GOT3 (cell line): ENCODE measurements at regions not wholly inside any gene's neighbourhood (a gene's known extent, or its start where the extent isn't known, plus 50 kb on each side); places are given as distances from the start of the nearest gene placed in this dataset.

ENCODE experiments used
- DNase-seq: peaks from one replicate; lab custom pipeline; 2025; ENCODE audit warnings: mixed read lengths; lab: John Stamatoyannopoulos, UW

GRCh38 chr16:52235186-52235585 is 311.8 kb downstream of the TOX3 start:
- no peak for DNase-seq

- no peak for DNase-seq
Measured at GRCh38 chr16:52234626-52235025, 312.3 kb downstream of the TOX3 start.

DNA sequence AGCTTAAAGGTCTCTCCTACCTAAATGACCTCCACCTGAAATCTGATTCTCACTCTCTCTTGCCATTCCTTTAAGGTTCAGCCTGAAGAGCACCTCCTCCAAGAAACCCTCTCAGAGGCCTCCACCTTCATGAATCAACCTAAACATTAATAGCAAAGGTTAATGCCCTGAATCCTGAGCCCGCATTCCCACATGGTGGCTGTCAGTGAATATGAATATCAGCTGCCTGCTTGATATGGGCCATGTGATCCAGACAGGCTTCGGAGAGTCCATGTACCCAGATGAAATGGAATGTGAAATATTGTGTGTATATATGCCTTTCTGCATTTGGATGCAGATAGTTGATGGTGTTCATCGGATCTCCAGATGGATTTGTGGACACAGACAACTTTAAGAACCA is 317.5 kb downstream of the TOX3 start:
- DNase-seq: no peak

DNA sequence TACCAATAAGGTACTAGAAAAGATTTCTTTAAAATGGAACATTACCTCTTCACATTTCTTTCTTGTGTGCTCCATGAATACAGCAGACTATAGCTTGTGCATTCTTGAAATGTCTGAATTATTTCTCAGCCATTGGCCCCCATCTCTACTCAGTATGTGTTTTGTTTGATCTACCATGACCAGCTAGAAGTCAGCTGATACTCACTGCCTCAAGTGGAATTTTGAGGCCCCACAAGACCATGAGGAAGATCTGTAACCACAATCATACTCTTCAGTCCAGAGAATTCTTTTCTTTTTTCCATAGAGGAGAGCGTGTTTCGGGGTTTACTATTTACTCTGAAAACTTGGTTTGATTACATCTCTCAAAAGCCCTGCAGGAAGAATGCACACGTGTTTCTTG is 319.1 kb downstream of the TOX3 start:
- no peak for DNase-seq

- DNase-seq: no peak
Measured at GRCh38 chr16:52212841-52213240, 334.1 kb downstream of the TOX3 start.

GRCh38 chr16:52209227-52209626 is 337.7 kb downstream of the TOX3 start:
- DNase-seq: no peak

DNA sequence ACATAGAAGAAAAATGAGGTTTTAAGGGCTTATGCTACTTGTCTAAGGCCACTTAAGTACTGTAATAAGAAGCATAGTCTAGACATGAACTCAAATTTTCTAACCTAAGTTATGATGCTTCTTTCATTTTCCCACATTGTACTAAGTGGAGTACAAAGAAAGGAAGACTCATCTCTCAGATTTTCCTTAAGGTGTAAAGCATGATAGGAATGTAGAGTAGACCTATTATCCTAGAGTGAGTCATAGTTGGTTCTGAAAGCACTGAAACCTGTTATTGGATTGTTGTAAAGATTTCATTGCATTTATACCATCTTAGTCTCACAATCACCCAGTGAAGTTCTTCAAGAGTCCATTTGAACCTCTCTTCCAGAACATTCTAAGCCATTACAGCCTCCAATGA is 343.8 kb downstream of the TOX3 start:
- DNase-seq: no peak

GRCh38 chr16:52193441-52193840 is 353.5 kb downstream of the TOX3 start:
- DNase-seq: no peak

DNA sequence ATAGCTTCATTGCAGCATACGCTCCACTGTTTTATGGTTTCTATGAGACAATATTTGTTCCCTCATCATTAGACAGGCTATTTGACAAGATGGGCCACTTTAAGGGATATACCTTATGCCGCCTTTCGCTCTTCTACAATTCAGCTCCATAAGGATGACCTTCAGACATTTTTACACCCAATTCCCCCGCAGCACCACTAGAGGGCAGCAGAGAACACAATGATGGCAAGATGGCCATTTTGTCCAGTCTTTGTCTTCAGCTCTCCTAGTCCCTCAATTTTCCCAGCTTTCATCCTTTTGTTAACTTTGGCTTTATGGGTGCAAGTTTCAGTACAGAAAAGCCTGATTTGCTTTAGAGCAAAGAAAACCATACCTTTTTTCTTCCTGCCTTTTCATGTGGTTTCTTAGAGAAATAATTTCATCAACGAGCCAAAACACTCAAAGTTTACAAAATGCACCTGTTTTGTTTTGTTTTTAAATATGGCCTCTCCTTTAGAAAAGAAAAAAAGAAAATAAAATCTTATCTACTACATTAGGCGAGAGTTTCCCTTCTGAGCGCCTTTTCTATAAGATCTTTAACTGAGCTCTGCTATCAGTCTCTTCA is 355.3 kb downstream of the TOX3 start:
- DNase-seq: no peak

- DNase-seq: no peak
Measured at GRCh38 chr16:52184336-52184735, 362.6 kb downstream of the TOX3 start.

GRCh38 chr16:52182840-52183239 is 364.1 kb downstream of the TOX3 start:
- no peak for DNase-seq

DNA sequence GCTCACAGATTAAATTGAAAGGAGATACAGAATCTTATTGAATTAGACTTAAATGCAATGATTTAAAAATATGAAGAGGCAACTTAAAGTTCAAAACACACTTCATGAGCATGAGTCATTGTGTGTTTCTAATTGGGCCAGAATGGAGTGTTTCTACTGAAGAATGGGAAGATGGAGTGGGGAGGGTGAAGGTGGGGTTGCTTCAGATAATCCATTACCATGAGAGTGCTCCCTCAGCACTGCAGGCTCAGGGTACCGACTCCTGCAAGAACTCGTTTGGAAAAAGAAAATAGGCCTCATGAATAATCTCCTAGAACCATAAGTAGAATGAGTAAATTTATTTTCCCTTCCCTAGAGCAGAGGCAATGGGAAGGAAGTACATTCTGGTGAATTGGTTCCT is 372.8 kb downstream of the TOX3 start:
- DNase-seq: no peak

DNA sequence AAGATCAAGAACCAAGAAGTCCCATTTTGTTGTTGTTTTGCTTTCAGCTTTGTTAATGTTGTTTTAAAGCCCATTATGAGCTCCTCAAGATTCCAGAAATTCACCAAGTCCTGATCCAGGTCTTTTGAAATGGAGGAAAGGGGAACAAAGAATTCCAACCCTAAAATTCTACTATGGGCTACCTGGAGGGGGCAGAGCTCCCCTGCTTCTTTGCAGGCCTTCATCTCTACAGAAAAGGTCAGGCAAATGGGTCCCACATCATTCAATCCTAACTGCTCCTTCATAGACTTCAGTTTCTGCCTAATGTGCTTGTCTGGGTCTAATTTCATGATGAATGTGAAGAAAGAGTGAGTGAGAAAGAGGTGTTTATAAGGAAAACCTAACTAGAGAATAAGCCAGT is 375.5 kb downstream of the TOX3 start:
- DNase-seq: no peak

DNA sequence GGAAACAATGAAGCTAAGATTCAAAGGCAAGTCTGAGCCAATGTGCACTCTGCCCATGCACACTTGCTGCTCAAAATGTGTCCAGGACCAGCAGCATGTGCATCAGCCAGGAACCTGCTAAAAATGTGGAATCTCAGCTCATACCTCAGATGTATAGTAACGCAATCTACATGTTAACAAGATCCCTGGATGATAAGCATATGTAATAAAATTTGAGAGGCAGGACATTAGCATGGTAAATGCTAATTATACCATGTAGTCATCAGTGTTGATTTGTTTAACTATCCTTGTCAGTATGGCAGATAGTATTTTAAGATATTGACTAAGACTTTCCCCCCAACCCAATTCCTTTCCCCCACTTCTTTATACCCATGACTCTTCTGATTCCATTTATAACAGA is 379.6 kb downstream of the TOX3 start:
- no peak for DNase-seq

DNA sequence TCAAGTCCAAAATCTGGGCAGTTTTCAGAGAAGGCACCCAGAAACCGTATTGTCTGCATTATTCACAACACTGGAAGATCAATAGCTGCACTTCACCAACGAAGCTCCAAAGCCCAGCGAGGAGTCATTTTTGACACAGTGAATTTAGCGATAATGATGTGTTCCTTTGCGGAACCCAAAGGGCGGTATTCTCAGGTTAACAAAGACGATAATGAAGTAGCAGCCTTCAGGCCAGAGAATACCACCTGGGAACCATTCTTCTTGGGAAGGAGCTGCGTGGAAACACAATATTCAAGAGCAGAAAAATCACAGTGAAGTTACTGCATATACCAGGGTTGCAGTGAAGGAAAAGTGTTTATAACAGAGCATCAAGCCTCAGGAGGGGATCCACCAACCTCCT is 381.0 kb downstream of the TOX3 start:
- no peak for DNase-seq

DNA sequence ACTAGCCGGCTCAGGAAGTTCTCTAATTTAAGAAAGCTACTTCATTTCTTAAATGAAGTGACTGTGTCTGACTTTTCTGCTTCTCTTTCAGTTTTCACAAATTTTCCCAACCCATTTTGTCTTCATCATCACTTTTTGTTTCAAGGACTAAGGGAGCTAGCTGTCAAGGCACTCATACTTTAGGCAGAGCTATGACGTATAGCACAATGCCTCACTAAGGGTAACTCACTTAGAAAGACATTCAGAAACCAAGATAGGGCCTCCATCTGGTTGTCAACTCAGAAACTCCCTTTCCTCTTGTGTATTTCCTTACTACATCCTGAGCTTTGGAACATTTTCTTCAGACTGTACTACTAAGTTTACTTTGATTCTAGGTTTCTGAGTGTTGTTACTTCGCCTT is 397.9 kb downstream of the TOX3 start:
- no peak for DNase-seq

- DNase-seq: no peak
Measured at GRCh38 chr16:52141871-52142270, 405.1 kb downstream of the TOX3 start.

DNA sequence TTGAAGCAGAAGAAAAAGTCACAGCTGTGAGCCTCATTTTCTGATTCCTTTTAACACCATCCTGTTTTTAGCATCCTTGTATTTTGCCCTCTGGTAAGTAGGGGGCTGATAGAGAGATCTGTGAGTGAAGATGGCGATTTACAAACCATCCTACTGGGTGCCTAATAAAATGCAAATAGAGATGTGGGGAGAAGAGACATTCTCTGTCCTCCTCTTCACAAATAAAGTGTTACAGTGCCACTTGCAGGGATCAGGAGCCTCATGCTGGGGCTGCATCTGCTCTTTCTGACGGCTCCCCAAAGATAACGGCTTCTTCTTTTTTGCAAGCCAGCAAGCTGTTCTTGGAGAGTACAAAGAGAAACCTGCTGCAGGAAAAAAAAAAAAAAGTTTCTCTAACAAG is 418.6 kb downstream of the TOX3 start:
- DNase-seq: no peak

DNA sequence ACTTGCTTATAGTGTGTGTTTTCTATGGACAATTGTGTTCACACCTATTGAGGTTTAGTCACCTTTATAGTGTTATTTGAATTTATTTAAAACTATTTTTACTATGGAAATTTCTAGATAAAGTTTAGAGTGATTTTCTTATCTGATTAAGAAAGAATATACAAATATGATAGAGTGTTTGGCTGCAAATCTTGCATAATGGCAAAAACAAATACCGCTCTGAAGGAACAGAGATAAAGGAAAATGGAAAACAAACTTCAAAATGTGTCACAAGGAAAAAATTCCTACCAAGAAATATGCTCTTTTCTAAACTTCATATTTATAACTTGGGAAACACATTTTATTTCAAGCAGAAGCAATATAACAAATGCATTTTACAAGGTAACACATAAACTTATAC is 423.1 kb downstream of the TOX3 start:
- DNase-seq: no peak

DNA sequence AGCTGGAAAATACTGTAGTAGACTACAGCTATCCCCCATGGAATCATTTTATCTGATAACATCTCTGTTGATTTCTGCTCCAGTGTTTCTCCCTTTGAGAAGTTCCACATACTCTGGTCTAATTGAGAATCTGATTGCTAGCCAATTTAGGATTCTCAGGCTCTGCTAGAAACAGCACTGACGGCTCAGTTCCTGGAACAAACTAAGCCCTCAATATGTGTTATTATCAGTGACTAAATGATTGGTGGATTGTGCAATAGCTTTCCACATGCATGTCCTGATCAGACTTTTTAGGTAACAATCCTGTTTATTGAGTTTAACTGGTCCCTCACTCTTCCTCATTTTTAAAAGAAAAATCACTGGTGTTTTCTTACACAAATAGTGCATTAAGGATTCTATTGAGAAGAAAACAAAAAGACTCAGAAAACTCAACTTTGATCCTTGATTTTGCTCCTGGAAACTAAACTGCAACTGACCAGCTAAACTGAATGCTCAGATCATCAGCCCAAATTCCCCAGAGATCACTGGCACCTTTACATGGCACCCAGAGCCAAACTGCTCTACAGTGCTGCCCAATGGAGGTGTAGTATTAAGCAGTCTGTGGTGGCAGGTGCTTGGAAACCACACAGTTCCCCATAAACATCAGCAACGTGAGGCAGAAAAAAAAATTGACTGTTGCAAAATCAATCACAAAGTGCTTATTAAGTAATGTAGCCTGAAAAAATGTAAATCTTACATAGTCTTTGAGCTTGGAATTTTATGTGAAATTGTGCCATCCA is 423.7 kb downstream of the TOX3 start:
- DNase-seq: no peak

GRCh38 chr16:52117171-52117570 is 429.8 kb downstream of the TOX3 start:
- no peak for DNase-seq

- DNase-seq: no peak
Measured at GRCh38 chr16:52114379-52114778, 432.6 kb downstream of the TOX3 start.

DNA sequence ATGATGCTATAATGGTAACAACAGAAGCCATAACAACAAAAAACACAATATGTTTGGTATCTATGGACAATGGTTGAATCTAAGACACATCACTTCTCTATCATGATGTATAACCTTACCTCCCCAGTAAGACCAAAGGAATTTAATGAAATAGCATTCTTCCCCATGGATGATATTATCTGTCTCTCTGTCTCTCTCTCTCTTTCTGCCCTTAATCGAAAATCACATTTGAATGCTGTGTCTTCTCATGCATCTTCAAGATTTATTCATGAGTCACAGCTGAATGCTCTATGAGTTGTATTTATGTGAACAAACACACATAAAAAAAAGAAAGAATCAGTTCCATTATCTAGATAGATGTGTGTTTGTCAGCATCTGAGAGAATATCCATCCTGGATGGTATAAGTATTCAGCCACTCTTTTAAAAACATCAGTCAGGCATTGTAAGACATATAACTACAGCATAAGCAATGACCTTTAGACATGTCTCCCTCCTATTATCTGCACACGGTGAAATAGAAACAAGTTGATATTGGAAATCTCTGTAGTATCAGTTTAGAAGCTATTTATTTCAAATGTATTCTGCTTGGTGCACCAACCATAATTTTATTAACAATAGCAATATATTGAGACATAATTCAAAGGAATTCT is 433.3 kb downstream of the TOX3 start:
- no peak for DNase-seq
